Keratinocyte (primary cell): ENCODE measurements at regions not wholly inside any gene's neighbourhood (a gene's known extent, or its start where the extent isn't known, plus 50 kb on each side); places are given as distances from the start of the nearest gene placed in this dataset.

Experiments
- EZH2 ChIP-seq: IDR thresholded peaks from one replicate; pipeline ENCODE4 v1.6.1; 2012; ENCODE audit warnings: inconsistent platforms, mild to moderate bottlenecking, low read length, moderate library complexity
- TF ChIP-seq, protein P1 (sequence below), 3 experiments: IDR thresholded peaks in 1 of 3; conservative IDR thresholded peaks in 1 of 3; optimal IDR thresholded peaks in 1 of 3; 2 replicates in 2 of 3; 3 replicates in 1 of 3; pipeline versions ENCODE3 to v1.5.1; 2011; ENCODE audit warnings: low read length in 3 of 3, mild to moderate bottlenecking in 3 of 3, moderate library complexity in 2 of 3, control low read depth in 1 of 3, inconsistent platforms in 1 of 3; ENCODE audit not compliant: insufficient read depth in 2 of 3; ENCODE audit errors: extremely low read depth in 1 of 3

DNA sequence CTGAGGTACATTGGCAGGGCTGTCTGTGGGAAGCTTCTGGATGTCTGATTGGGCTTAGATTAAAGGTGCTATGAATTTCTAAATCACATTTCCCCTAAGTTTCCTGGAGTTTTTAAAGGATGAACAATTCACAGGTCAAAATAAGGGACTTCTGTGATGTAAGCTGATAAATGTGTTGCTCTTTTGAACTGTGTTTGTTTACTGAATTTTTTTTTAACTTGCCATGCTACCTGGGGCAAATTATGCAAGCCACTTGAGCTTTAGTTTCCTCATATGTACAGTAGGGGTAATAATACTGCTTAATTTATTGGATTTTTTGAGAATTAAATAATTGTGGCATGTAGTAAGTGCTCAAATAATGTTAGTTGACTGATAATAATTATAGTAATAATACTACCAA lies 52.8 kb upstream of the CCDC91 start:
- TF ChIP-seq, protein P1, sequence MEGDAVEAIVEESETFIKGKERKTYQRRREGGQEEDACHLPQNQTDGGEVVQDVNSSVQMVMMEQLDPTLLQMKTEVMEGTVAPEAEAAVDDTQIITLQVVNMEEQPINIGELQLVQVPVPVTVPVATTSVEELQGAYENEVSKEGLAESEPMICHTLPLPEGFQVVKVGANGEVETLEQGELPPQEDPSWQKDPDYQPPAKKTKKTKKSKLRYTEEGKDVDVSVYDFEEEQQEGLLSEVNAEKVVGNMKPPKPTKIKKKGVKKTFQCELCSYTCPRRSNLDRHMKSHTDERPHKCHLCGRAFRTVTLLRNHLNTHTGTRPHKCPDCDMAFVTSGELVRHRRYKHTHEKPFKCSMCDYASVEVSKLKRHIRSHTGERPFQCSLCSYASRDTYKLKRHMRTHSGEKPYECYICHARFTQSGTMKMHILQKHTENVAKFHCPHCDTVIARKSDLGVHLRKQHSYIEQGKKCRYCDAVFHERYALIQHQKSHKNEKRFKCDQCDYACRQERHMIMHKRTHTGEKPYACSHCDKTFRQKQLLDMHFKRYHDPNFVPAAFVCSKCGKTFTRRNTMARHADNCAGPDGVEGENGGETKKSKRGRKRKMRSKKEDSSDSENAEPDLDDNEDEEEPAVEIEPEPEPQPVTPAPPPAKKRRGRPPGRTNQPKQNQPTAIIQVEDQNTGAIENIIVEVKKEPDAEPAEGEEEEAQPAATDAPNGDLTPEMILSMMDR (optimal IDR thresholded peaks at IDR 0.05 in 1 of 3, IDR thresholded peaks at IDR 0.05 in 1 of 3, conservative IDR thresholded peaks at IDR 0.05 in 1 of 3; ENCODE audit: extremely low read depth in 1 of 3, insufficient read depth in 2 of 3, low read length in 3 of 3): no peak
- no peak for TF ChIP-seq EZH2
